Spleen (tissue), 11 donors: ENCODE measurements at regions not wholly inside any gene's neighbourhood (a gene's known extent, or its start where the extent isn't known, plus 50 kb on each side); places are given as distances from the start of the nearest gene placed in this dataset.
"Not testable (repeated sequence)": the region's sequence is repeated elsewhere in the genome, so short reads cannot be mapped to it uniquely, and the experiment has no call there.

Experiments used
- DNase-seq: peaks from one replicate; pipeline ENCODE4 v3.0.0-alpha.2; 2020
- H3K27ac ChIP-seq, 8 donors: fragments of 200-600 bp; sonication (generic) in 7 of 8; 1 replicate in 4 of 8; 2 replicates in 4 of 8; pipeline versions ENCODE4 v1.5.0 to v1.8.0; 2016 to 2021; ENCODE audit warnings: inconsistent platforms in 4 of 8, mild to moderate bottlenecking in 4 of 8, moderate library complexity in 1 of 8
- H3K27me3 ChIP-seq, 7 donors: fragments of 200-600 bp; sonication (generic) in 6 of 7; replicated peaks in 1 of 7; 1 replicate in 4 of 7; 2 replicates in 3 of 7; pipeline versions ENCODE4 v1.5.0 to v1.8.0; 2016 to 2021; ENCODE audit warnings: inconsistent platforms in 3 of 7, mild to moderate bottlenecking in 1 of 7
- H3K36me3 ChIP-seq, 6 donors: fragments of 200-600 bp; sonication (generic) in 5 of 6; 1 replicate in 4 of 6; 2 replicates in 2 of 6; pipeline versions ENCODE4 v1.5.0 to v1.8.0; 2016 to 2021; ENCODE audit warnings: inconsistent platforms in 2 of 6
- H3K4me1 ChIP-seq, 6 donors: fragments of 200-600 bp; sonication (generic) in 5 of 6; 1 replicate in 3 of 6; 2 replicates in 3 of 6; pipeline versions ENCODE4 v1.5.0 to v1.8.0; 2016 to 2021; ENCODE audit warnings: inconsistent platforms in 3 of 6
- H3K4me3 ChIP-seq, 8 donors: fragments of 200-600 bp; sonication (generic) in 7 of 8; 1 replicate in 4 of 8; 2 replicates in 4 of 8; pipeline versions ENCODE4 v1.5.0 to v1.8.0; 2016 to 2021; ENCODE audit warnings: inconsistent platforms in 4 of 8, mild to moderate bottlenecking in 4 of 8, moderate library complexity in 2 of 8
- H3K9me3 ChIP-seq, 8 donors: fragments of 200-600 bp; sonication (generic) in 7 of 8; 1 replicate in 4 of 8; 2 replicates in 4 of 8; pipeline versions ENCODE4 v1.5.0 to v1.8.0; 2016 to 2021; ENCODE audit warnings: inconsistent platforms in 4 of 8
- POLR2A ChIP-seq, 3 donors: fragments of 450-650 bp; IDR thresholded peaks; one replicate each; pipeline ENCODE4 v1.5.1; 2017; ENCODE audit warnings: antibody characterized with exemption in 3 of 3, mild to moderate bottlenecking in 1 of 3
- POLR2AphosphoS5 ChIP-seq, 3 donors: sonication (generic); formaldehyde crosslinking; IDR thresholded peaks; one replicate each; pipeline ENCODE4 v1.5.1; 2017; ENCODE audit warnings: antibody characterized with exemption in 3 of 3
- WGBS, 5 donors: extraction: QIAGEN DNeasy Blood & Tissue Kit in 3 of 5; methylation state at CpG; one replicate each; pipeline versions ENCODE4 v1.1.5 to v1.1.7; 2013 to 2018; 5-methylcytosine and 5-hydroxymethylcytosine counted together
- intact Hi-C: fragments of 100-400 bp; cut with DNase I; formaldehyde crosslinking; loops from one replicate; pipeline ENCODE4 v1.15.0; 2023; ENCODE audit warnings: low total_unique reads
- TF ChIP-seq, protein P1 (sequence below), 11 experiments: fragments of 200-600 bp in 7 of 11; fragments of 450-650 bp in 4 of 11; sonication (generic) in 4 of 11; IDR thresholded peaks in 8 of 11; conservative IDR thresholded peaks in 3 of 11; 1 replicate in 7 of 11; 2 replicates in 4 of 11; pipeline versions ENCODE4 v1.4.0 to v1.8.0; 2016 to 2021; ENCODE audit warnings: antibody characterized with exemption in 11 of 11, inconsistent platforms in 4 of 11, mild to moderate bottlenecking in 1 of 11
- donor health status: healthy with polysubstance abuse.
- donor health status: DM: no; HTN: no; CAD: no; lungs with moderate emphysema.
- donor health status: DM: no; HTN: no; CAD: no.
- donor health status: Bipolar disorder and iron deficiency.
- donor health status: healthy.
- donor health status: DM: no; HTN: no; CAD: no.
- donor health status: DM: yes; HTN: yes; CAD: no.

DNA sequence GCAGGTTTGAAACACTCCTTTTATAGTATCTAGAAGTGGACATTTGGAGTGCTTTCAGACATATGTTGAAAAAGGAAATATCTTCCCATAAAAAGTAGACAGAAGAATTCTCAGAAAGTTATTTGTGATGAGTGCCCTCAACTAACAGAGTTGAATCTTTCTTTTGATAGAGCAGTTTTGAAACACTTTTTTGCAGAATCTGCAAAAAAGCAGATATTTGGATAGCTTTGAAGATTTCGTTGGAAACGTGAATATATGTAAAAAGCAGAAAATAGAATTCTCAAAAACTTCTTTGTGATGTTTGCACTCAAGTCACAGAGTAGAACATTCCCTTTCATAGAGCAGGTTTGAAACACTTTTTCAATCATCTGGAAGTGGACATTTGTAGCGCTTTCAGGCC, 676.4 kb upstream of the ZNF337 start:
- H3K36me3 ChIP-seq, H3K27ac ChIP-seq, H3K27me3 ChIP-seq, H3K4me1 ChIP-seq, DNase-seq, intact Hi-C loops, H3K4me3 ChIP-seq: not testable (repeated sequence)
- peaks cover 0 to 22% (median 0%) of the 10 kb centered on the region in 8 donors for H3K9me3 ChIP-seq
- 75 to 88% (median 81%) methylated on average over 3 of the region's 3 CpGs for WGBS, 5 donors

DNA sequence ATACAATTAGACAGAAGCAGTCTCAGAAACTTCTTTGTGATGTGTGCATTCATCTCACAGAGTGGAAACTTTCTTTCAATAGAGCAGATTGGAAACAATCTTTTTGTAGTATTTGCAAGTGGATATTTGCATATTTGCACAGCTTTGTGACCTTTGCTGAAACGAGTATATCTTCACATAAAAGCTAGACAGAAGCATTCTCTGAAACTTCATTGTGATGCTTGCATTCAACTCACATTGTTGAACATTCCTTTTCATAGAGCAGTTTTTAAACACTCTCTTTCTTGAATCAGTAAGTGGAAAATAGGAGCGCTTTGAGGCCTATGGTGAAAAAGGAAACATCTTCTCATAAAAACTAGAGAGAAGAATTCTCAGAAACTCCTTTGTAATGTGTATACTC, 657.9 kb upstream of the ZNF337 start:
- intact Hi-C loops, result no loop called here
- H3K27me3 ChIP-seq, result no peaks in the 10 kb centered on the region

DNA sequence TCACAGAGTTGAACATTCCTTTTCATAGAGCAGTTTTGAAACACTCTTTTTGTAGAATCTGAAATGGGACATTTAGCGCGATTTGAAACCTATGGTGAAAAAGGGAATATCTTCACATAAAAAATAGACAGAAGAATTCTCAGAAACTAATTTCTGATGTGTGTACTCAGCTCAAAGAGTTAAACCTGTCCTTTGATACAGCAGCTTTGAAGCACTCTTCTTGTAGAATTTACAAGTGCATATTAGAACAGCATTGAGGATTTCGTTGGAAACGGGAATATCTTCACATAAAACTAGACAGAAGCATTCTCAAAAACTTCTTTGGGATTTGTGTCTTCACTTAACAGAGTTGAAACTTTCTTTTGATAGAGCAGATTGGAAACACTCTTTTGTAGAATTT, 650.7 kb upstream of the ZNF337 start:
- Histone ChIP-seq H3K36me3 (no peaks in the 10 kb centered on the region), H3K27ac (no peak overlapping the region), H3K9me3 (peaks cover 0 to 6% (median 0%) of the 10 kb centered on the region in 8 donors), H3K4me1 (no peaks in the 10 kb centered on the region), H3K4me3 (no peak overlapping the region), H3K27me3 (no peaks in the 10 kb centered on the region)
- intact Hi-C loops, result no loop called here
- WGBS, 5 donors, result 87 to 97% (median 91%) methylated on average over 4 of the region's 4 CpGs
- DNase-seq, result no peak
- TF ChIP-seq, protein P1, sequence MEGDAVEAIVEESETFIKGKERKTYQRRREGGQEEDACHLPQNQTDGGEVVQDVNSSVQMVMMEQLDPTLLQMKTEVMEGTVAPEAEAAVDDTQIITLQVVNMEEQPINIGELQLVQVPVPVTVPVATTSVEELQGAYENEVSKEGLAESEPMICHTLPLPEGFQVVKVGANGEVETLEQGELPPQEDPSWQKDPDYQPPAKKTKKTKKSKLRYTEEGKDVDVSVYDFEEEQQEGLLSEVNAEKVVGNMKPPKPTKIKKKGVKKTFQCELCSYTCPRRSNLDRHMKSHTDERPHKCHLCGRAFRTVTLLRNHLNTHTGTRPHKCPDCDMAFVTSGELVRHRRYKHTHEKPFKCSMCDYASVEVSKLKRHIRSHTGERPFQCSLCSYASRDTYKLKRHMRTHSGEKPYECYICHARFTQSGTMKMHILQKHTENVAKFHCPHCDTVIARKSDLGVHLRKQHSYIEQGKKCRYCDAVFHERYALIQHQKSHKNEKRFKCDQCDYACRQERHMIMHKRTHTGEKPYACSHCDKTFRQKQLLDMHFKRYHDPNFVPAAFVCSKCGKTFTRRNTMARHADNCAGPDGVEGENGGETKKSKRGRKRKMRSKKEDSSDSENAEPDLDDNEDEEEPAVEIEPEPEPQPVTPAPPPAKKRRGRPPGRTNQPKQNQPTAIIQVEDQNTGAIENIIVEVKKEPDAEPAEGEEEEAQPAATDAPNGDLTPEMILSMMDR (IDR thresholded peaks at IDR 0.05 in 8 of 11, conservative IDR thresholded peaks at IDR 0.05 in 3 of 11), result no peak
- no peak for TF ChIP-seq POLR2AphosphoS5 (IDR thresholded peaks at IDR 0.05)
- no peak for TF ChIP-seq POLR2A (IDR thresholded peaks at IDR 0.05)

More for the DNA sequence above, 657.9 kb upstream of the ZNF337 start:
- H3K36me3 ChIP-seq, result no peaks in the 10 kb centered on the region
- WGBS, 5 donors, result 67 to 84% (median 74%) methylated on average over 2 of the region's 2 CpGs
- no peak for TF ChIP-seq POLR2AphosphoS5 (IDR thresholded peaks at IDR 0.05)
- TF ChIP-seq, protein P1 (IDR thresholded peaks at IDR 0.05 in 8 of 11, conservative IDR thresholded peaks at IDR 0.05 in 3 of 11), result no peak
- no peak for TF ChIP-seq POLR2A (IDR thresholded peaks at IDR 0.05)
- no peak overlapping the region for H3K4me3 ChIP-seq
- DNase-seq, result no peak
- H3K27ac ChIP-seq, result no peak overlapping the region
- peaks cover 0 to 8% (median 2%) of the 10 kb centered on the region in 8 donors for H3K9me3 ChIP-seq
- no peaks in the 10 kb centered on the region for H3K4me1 ChIP-seq

DNA sequence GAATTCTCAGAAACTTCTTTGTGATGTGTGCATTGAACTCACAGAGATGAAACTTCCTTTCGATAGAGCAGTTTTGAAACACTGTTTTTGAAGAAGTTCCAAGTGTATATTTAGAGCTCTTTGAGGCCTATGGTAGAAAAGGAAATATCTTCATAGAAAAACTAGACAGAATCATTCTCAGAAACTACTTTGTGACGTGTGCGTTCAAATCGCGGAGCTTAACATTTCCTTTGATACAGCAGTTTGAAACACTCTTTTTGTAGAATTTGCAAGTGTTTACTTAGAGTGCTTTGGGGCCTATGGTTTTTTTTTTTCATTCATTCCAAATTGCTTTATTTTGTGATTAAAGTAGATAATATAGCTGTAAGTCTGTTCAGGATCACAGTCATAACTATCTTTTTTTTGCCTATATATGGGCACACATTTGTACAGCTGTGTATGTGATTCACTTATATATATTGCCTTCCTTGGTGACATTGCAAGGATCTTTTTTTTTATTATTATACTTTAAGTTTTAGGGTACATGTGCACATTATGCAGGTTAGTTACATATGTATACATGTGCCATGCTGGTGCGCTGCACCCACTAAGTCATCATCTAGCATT, 643.9 kb upstream of the ZNF337 start:
- H3K9me3 ChIP-seq, H3K27ac ChIP-seq, H3K27me3 ChIP-seq, H3K4me3 ChIP-seq, DNase-seq, intact Hi-C loops, H3K4me1 ChIP-seq, H3K36me3 ChIP-seq: not testable (repeated sequence)
- WGBS, 5 donors, result 85 to 94% (median 88%) methylated on average over 6 of the region's 6 CpGs

DNA sequence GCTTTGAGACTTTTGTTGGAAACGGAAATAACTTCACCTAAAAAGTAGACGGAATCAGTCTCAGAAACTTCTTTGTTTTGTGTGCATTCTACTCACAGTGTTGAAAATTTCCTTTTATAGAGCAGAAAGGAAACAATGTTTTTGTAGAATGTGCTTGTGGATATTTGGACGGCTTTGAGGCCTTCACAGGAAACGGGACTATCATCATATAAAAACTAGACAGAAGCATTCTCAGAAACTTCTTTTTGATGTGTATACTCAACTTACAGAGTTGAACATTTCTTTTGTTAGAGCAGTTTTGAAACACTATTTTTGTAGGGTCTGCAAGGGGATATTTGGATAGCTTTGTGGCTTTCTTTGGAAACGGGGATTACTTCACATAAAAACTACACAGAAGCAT, 627.5 kb upstream of the ZNF337 start:
- TF ChIP-seq, protein P1 (IDR thresholded peaks at IDR 0.05 in 8 of 11, conservative IDR thresholded peaks at IDR 0.05 in 3 of 11), result no peak
- no peak for TF ChIP-seq POLR2AphosphoS5 (IDR thresholded peaks at IDR 0.05)
- no peak for TF ChIP-seq POLR2A (IDR thresholded peaks at IDR 0.05)
- DNase-seq, result no peak
- Histone ChIP-seq H3K27me3 (no peaks in the 10 kb centered on the region), H3K9me3 (peaks cover 0 to 3% (median 0%) of the 10 kb centered on the region in 8 donors), H3K4me3 (no peak overlapping the region), H3K36me3 (no peaks in the 10 kb centered on the region), H3K4me1 (no peaks in the 10 kb centered on the region), H3K27ac (no peak overlapping the region)
- intact Hi-C loops, result no loop called here
- WGBS, 5 donors, result 79 to 88% (median 84%) methylated on average over 5 of the region's 5 CpGs
